COLO668 (cell line): ENCODE measurements at regions not wholly inside any gene's neighbourhood (a gene's known extent, or its start where the extent isn't known, plus 50 kb on each side); places are given as distances from the start of the nearest gene placed in this dataset.

ENCODE experiments used
- DNase-seq: peaks from one replicate; lab custom pipeline; 2025; ENCODE audit not compliant: unreplicated experiment; lab: John Stamatoyannopoulos, UW

- no peak for DNase-seq
These were observed 85.0 kb downstream of the MARCHF4 start for GRCh38 chr2:216287251-216287650.

GRCh38 chr2:216286616-216287231 lies 85.6 kb downstream of the MARCHF4 start:
- no peak for DNase-seq

- no peak for DNase-seq
These were observed 86.6 kb downstream of the MARCHF4 start for GRCh38 chr2:216285701-216286100.

- DNase-seq: no peak
These were observed 87.6 kb downstream of the MARCHF4 start for GRCh38 chr2:216284708-216285107.

- peak; percentile 25 for DNase-seq
These were observed 89.0 kb downstream of the MARCHF4 start for GRCh38 chr2:216283038-216283900.

- DNase-seq: no peak
These were observed 90.4 kb downstream of the MARCHF4 start for GRCh38 chr2:216281876-216282275.

GRCh38 chr2:216281316-216281715 lies 91.0 kb downstream of the MARCHF4 start:
- DNase-seq: no peak

GRCh38 chr2:216279459-216279858 lies 92.8 kb downstream of the MARCHF4 start:
- DNase-seq: no peak

- DNase-seq: no peak
These were observed 93.3 kb downstream of the MARCHF4 start for GRCh38 chr2:216279031-216279430.

GRCh38 chr2:216275890-216276289 lies 96.4 kb downstream of the MARCHF4 start:
- no peak for DNase-seq

- no peak for DNase-seq
These were observed 98.0 kb downstream of the MARCHF4 start for GRCh38 chr2:216274194-216274840.

GRCh38 chr2:216261042-216261537 lies 111.2 kb downstream of the MARCHF4 start:
- no peak for DNase-seq

- no peak for DNase-seq
These were observed 111.7 kb downstream of the MARCHF4 start for GRCh38 chr2:216260629-216261028.

GRCh38 chr2:216259081-216259480 lies 113.2 kb downstream of the MARCHF4 start:
- no peak for DNase-seq

GRCh38 chr2:216257089-216257488 lies 115.2 kb downstream of the MARCHF4 start:
- DNase-seq: no peak
